Astrocyte (in vitro differentiated cells and primary cell): ENCODE measurements at regions not wholly inside any gene's neighbourhood (a gene's known extent, or its start where the extent isn't known, plus 50 kb on each side); places are given as distances from the start of the nearest gene placed in this dataset.

Source experiments
- DNase-seq: peaks from one replicate; pipeline ENCODE4 v3.0.0-alpha.2; 2010; ENCODE audit warnings: low read depth
- FAIRE-seq: peaks from 2 replicates; lab custom pipeline; 2011; peaks lifted over from hg19 to GRCh38; lab: Jason Lieb, UNC
- H2AFZ ChIP-seq: 2 replicates; pipeline ENCODE4 v1.6.0; 2012; ENCODE audit warnings: low read depth, low read length, inconsistent platforms
- H3K27ac ChIP-seq: 2 replicates; pipeline ENCODE4 v1.5.1; 2011; ENCODE audit warnings: low read depth, low read length, inconsistent platforms
- H3K27me3 ChIP-seq: 2 replicates; pipeline ENCODE4 v1.6.0; 2011; ENCODE audit warnings: low read length, inconsistent platforms; ENCODE audit not compliant: insufficient read depth
- H3K36me3 ChIP-seq: 2 replicates; pipeline ENCODE4 v1.5.1; 2011; ENCODE audit warnings: low read length, inconsistent platforms; ENCODE audit not compliant: insufficient read depth
- H3K4me1 ChIP-seq: 2 replicates; pipeline ENCODE4 v1.5.1; 2011; ENCODE audit warnings: low read length, inconsistent platforms; ENCODE audit not compliant: insufficient read depth
- H3K4me2 ChIP-seq: 2 replicates; pipeline ENCODE4 v1.6.0; 2012; ENCODE audit warnings: low read length, inconsistent platforms
- H3K4me3 ChIP-seq: 2 replicates; pipeline ENCODE4 v1.5.1; 2011; ENCODE audit warnings: low read depth, mild to moderate bottlenecking, low read length, inconsistent platforms; ENCODE audit not compliant: insufficient read depth
- H3K79me2 ChIP-seq: 2 replicates; pipeline ENCODE4 v1.6.0; 2012; ENCODE audit warnings: mild to moderate bottlenecking, low read length, inconsistent platforms; ENCODE audit not compliant: insufficient read depth
- H3K9ac ChIP-seq: 2 replicates; pipeline ENCODE4 v1.6.0; 2012; ENCODE audit warnings: mild to moderate bottlenecking, low read length, inconsistent platforms
- H3K9me3 ChIP-seq: 2 replicates; pipeline ENCODE4 v1.5.1; 2012; ENCODE audit warnings: low read depth, mild to moderate bottlenecking, low read length, inconsistent platforms; ENCODE audit not compliant: insufficient read depth
- H4K20me1 ChIP-seq: 2 replicates; pipeline ENCODE4 v1.6.0; 2012; ENCODE audit warnings: low read length, inconsistent platforms; ENCODE audit not compliant: insufficient read depth
- H3K27ac Mint-ChIP-seq: one replicate; pipeline ENCODE4 v1.8.0; 2021; ENCODE audit warnings: mild to moderate bottlenecking, mixed read lengths; ENCODE audit not compliant: unreplicated experiment
- H3K27me3 Mint-ChIP-seq: one replicate; pipeline ENCODE4 v1.8.0; 2021; ENCODE audit warnings: low read depth, mixed read lengths; ENCODE audit not compliant: unreplicated experiment
- H3K36me3 Mint-ChIP-seq: one replicate; pipeline ENCODE4 v1.8.0; 2021; ENCODE audit warnings: low read depth, mixed read lengths; ENCODE audit not compliant: unreplicated experiment
- H3K4me1 Mint-ChIP-seq: one replicate; pipeline ENCODE4 v1.8.0; 2021; ENCODE audit warnings: low read depth, mixed read lengths; ENCODE audit not compliant: unreplicated experiment
- H3K4me3 Mint-ChIP-seq: one replicate; pipeline ENCODE4 v1.8.0; 2021; ENCODE audit warnings: mild to moderate bottlenecking, moderate library complexity, mixed read lengths; ENCODE audit not compliant: unreplicated experiment
- H3K9me3 Mint-ChIP-seq: one replicate; pipeline ENCODE4 v1.8.0; 2021; ENCODE audit warnings: mild to moderate bottlenecking, mixed read lengths; ENCODE audit not compliant: unreplicated experiment
- EZH2 ChIP-seq: IDR thresholded peaks from 2 replicates; pipeline ENCODE4 v1.6.1; 2012; ENCODE audit warnings: mild to moderate bottlenecking, low read length, inconsistent platforms; ENCODE audit not compliant: insufficient read depth
- TF ChIP-seq, protein P1 (sequence below): IDR thresholded peaks from 2 replicates; pipeline ENCODE4 v1.5.1; 2011; ENCODE audit warnings: low read depth, mild to moderate bottlenecking, inconsistent platforms, low read length, moderate library complexity; ENCODE audit not compliant: insufficient read depth

DNA sequence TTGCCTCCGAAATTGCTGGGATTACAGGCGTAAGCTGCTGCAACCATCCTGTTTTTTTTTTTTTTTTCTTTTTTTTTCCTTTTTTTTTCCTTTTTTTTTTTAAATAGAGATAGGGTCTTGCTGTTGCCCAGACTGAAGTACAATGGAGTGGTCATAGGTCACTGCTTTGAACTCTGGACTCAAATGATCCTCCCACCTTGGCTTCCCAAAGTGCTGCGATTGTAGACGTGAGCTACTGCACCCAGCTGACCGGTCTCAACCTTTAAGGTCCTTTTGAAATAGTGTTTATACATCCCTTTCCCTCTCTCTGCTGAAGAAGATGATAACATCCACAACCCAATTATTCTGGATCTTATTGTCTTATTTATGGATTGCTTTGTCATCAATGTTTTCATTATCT, 548.7 kb downstream of the GBA3 start:
- no peak for FAIRE-seq
- DNase-seq: no peak
- no peak overlapping the region for H3K27ac Mint-ChIP-seq

DNA sequence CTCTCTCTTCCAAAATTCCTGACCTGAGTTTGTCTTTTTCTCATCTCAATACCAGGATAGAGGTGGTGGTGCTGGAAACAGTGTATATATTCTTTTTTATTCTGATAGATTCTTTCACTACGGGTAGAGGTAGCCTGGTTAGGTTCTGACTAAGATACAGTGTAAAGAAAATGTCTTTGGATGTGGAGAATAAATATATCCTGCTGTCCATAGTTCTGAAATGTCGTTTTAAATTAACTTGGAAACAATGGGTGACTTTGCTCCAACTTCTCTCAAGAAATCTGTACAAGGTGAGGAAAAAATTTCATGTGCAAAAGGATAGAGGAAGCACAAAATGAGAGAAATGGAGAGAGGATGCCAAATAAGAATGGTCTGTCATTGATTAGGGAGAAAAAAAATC, 546.1 kb downstream of the GBA3 start:
- H3K4me1 ChIP-seq: no peaks in the 10 kb centered on the region
- H3K9me3 Mint-ChIP-seq: no peaks in the 10 kb centered on the region
- no peaks in the 10 kb centered on the region for H3K27me3 Mint-ChIP-seq
- H3K4me3 Mint-ChIP-seq: no peak overlapping the region
- H3K27ac ChIP-seq: no peak overlapping the region
- H2AFZ ChIP-seq: no peak overlapping the region
- H3K79me2 ChIP-seq: no peaks in the 10 kb centered on the region
- H3K27me3 ChIP-seq: no peaks in the 10 kb centered on the region
- no peak overlapping the region for H3K27ac Mint-ChIP-seq
- no peak overlapping the region for H3K4me3 ChIP-seq
- no peak overlapping the region for H3K9ac ChIP-seq
- DNase-seq (no peak), FAIRE-seq (no peak)
- no peaks in the 10 kb centered on the region for H3K9me3 ChIP-seq
- no peaks in the 10 kb centered on the region for H3K36me3 ChIP-seq
- H3K4me1 Mint-ChIP-seq: peaks cover 17% of the 10 kb centered on the region
- H3K36me3 Mint-ChIP-seq: no peaks in the 10 kb centered on the region
- TF ChIP-seq, protein P1, sequence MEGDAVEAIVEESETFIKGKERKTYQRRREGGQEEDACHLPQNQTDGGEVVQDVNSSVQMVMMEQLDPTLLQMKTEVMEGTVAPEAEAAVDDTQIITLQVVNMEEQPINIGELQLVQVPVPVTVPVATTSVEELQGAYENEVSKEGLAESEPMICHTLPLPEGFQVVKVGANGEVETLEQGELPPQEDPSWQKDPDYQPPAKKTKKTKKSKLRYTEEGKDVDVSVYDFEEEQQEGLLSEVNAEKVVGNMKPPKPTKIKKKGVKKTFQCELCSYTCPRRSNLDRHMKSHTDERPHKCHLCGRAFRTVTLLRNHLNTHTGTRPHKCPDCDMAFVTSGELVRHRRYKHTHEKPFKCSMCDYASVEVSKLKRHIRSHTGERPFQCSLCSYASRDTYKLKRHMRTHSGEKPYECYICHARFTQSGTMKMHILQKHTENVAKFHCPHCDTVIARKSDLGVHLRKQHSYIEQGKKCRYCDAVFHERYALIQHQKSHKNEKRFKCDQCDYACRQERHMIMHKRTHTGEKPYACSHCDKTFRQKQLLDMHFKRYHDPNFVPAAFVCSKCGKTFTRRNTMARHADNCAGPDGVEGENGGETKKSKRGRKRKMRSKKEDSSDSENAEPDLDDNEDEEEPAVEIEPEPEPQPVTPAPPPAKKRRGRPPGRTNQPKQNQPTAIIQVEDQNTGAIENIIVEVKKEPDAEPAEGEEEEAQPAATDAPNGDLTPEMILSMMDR: no peak
- no peak for TF ChIP-seq EZH2
- H3K4me2 ChIP-seq: no peak overlapping the region
- no peaks in the 10 kb centered on the region for H4K20me1 ChIP-seq

More for the DNA sequence above, 548.7 kb downstream of the GBA3 start:
- Histone ChIP-seq H3K36me3 (no peaks in the 10 kb centered on the region), H3K4me3 (no peak overlapping the region), H3K9me3 (no peaks in the 10 kb centered on the region), H3K4me1 (no peaks in the 10 kb centered on the region), H3K27me3 (no peaks in the 10 kb centered on the region), H3K9ac (no peak overlapping the region), H3K4me2 (no peak overlapping the region), H4K20me1 (no peaks in the 10 kb centered on the region), H3K79me2 (no peaks in the 10 kb centered on the region), H2AFZ (no peak overlapping the region), H3K27ac (no peak overlapping the region)
- H3K9me3 Mint-ChIP-seq: no peaks in the 10 kb centered on the region
- H3K4me1 Mint-ChIP-seq: no peaks in the 10 kb centered on the region
- H3K4me3 Mint-ChIP-seq: no peak overlapping the region
- TF ChIP-seq, protein P1: no peak
- TF ChIP-seq EZH2: no peak
- no peaks in the 10 kb centered on the region for H3K36me3 Mint-ChIP-seq
- no peaks in the 10 kb centered on the region for H3K27me3 Mint-ChIP-seq

DNA sequence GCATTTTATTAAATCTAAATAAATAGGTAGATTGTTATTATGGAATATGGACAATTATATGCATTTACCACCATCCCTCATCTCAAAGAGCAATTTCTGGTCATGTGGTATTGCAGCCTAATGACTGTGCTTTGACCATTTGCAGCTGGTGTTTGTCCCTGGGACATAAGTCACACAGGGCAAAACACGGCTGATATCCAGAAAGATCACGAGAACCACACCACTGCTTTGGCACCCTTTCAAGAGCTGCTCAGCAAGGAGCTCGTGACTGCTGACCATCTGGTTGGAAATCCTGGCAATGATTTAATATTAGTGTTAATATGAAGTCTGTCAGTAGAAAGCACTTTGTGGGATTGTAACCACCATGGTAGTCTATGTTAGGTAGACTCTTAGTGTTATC, 545.0 kb downstream of the GBA3 start:
- no peak for DNase-seq
- no peak overlapping the region for H3K4me3 ChIP-seq
- H2AFZ ChIP-seq: no peak overlapping the region
- H3K4me1 ChIP-seq: no peaks in the 10 kb centered on the region
- no peaks in the 10 kb centered on the region for H3K9me3 ChIP-seq
- no peaks in the 10 kb centered on the region for H3K9me3 Mint-ChIP-seq
- no peaks in the 10 kb centered on the region for H3K27me3 ChIP-seq
- H4K20me1 ChIP-seq: no peaks in the 10 kb centered on the region
- H3K4me1 Mint-ChIP-seq: peaks cover 22% of the 10 kb centered on the region
- no peaks in the 10 kb centered on the region for H3K79me2 ChIP-seq
- H3K4me2 ChIP-seq: no peak overlapping the region
- no peak overlapping the region for H3K27ac ChIP-seq
- no peaks in the 10 kb centered on the region for H3K36me3 Mint-ChIP-seq
- H3K27ac Mint-ChIP-seq: no peak overlapping the region
- H3K4me3 Mint-ChIP-seq: no peak overlapping the region
- H3K36me3 ChIP-seq: no peaks in the 10 kb centered on the region
- H3K9ac ChIP-seq: no peak overlapping the region
- H3K27me3 Mint-ChIP-seq: no peaks in the 10 kb centered on the region
- no peak for TF ChIP-seq EZH2
- TF ChIP-seq, protein P1: no peak
- FAIRE-seq: no peak
